ENCODE measurements at regions not wholly inside any gene's neighbourhood (a gene's known extent, or its start where the extent isn't known, plus 50 kb on each side); places are given as distances from the start of the nearest gene placed in this dataset.

DNA sequence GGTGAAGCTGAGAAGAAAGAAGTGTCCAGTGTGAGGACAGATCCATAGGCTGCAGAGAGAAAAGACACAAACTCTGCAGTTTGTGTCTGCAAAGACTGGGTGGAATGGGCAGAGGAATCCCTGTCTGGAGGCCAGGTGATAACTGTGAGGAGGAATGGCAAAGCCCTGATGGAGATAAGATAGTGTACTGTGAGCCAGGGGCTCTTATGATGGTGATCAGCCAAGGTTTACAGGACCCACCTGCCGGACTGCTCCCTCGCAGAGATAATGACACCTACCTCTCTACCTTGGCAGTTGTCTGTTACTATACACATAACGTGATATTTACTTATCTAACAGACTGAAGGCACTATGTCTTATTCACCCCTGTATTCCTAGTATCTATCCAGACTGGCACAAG, 92.6 kb upstream of the ASIC2 start:
- Mint-ChIP-seq H3K27me3 (no peaks in the 10 kb centered on the region), H3K36me3 (no peaks in the 10 kb centered on the region), H3K27ac (no peak overlapping the region), H3K4me3 (no peak overlapping the region), H3K4me1 (no peaks in the 10 kb centered on the region), H3K9me3 (no peaks in the 10 kb centered on the region)
- no peak for DNase-seq
- POLR2A ChIA-PET: no interaction called here
- ATAC-seq (ENCODE audit: low read depth): no peak

DNA sequence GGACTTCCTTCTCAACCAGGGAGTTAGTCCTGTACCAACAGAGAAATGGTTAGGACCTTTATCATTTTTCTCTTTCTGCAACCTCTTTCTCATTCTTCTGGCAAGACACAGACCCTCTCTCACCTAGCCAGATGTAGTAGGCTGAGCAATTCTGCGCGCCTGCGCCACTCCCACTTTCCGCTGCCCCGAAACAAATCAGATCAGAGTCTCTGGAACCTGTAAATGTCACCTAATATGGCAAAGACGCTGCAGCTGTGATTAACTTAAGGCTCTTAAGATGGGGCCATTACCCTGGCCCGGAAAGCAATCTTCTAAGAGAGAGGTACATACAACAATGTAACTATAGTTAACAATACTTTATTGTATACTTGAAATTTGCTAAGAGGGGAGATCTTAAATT, 94.3 kb upstream of the ASIC2 start:
- H3K27ac Mint-ChIP-seq: no peak overlapping the region
- ATAC-seq (ENCODE audit: low read depth) (no peak), DNase-seq (no peak)
- peaks cover 2% of the 10 kb centered on the region for H3K27me3 Mint-ChIP-seq
- POLR2A ChIA-PET: no interaction called here
- H3K4me3 Mint-ChIP-seq: no peak overlapping the region
- no peaks in the 10 kb centered on the region for H3K36me3 Mint-ChIP-seq
- no peaks in the 10 kb centered on the region for H3K4me1 Mint-ChIP-seq
- no peaks in the 10 kb centered on the region for H3K9me3 Mint-ChIP-seq

DNA sequence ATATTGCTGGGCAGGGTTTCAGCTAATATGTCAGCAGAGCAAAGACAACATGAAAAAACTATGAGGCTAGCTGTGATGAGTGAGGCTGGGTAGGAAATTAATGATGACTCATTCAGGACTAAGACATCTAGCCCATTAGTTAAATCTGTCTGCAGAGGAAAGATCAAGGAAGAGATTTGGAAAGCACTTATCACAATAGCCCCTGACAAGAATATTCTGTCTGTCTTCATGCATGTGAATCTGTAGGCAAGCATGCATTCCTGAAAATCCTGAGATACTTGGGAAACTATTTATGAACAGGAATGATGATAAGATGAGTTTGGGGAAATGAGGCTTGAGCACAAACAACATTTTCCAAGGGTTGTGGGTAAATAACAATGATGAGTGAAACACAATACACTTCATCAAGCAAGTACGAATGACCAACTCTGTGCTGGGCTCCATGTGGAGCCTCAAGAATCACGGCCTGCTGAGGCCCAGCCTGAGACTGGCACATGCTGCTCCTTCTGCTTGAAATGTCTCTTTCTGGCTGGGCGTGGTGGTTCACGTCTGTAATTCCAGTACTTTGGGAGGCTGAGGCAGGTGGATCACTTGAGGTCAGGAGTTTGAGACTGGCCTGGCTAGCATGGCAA, 96.5 kb upstream of the ASIC2 start:
- no peaks in the 10 kb centered on the region for H3K4me1 Mint-ChIP-seq
- POLR2A ChIA-PET: no interaction called here

DNA sequence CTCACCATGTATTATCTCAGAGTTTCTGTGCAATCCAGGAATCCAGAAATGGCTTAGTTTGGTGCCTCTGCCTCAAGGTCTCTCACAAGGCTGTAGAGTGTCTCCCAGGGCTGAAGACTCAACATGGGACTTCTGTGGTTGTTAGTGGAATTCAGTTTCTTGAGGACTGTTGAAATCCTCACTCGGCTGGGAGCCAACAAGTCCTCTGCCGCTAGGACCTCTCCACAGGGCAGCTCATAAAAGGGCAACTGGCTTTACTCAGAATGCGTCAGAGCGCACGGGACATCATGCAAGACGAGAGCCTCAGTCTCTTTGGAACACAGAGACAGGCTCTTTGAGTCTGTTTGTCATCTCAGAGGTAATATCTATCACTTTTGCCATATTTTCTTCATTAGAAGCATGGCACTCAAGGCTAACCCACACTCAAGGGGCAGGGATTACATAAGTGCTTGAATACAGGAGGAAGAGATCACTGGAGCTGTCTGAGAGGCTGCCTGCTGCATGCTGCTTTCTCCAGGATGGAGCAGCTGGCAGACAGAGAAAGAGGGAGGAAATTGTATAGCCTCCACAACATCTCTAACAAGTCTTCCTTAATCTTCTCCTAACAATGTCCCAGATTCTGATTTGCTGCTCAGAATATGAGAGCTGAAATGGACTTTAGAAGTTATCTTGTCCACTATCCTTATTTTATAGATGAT, 97.5 kb upstream of the ASIC2 start:
- no peak overlapping the region for H3K27ac Mint-ChIP-seq
- H3K4me1 Mint-ChIP-seq: no peaks in the 10 kb centered on the region
- POLR2A ChIA-PET: no interaction called here
- H3K4me3 Mint-ChIP-seq: no peak overlapping the region
- peaks cover 2% of the 10 kb centered on the region for H3K27me3 Mint-ChIP-seq
- ATAC-seq (ENCODE audit: low read depth) (no peak), DNase-seq (no peak)
- no peaks in the 10 kb centered on the region for H3K9me3 Mint-ChIP-seq
- no peaks in the 10 kb centered on the region for H3K36me3 Mint-ChIP-seq

More for the DNA sequence above, 96.5 kb upstream of the ASIC2 start:
- ATAC-seq (ENCODE audit: low read depth) (no peak), DNase-seq (no peak)
- Mint-ChIP-seq H3K27me3 (peaks cover 2% of the 10 kb centered on the region), H3K36me3 (no peaks in the 10 kb centered on the region), H3K4me3 (no peak overlapping the region), H3K9me3 (no peaks in the 10 kb centered on the region), H3K27ac (no peak overlapping the region)

DNA sequence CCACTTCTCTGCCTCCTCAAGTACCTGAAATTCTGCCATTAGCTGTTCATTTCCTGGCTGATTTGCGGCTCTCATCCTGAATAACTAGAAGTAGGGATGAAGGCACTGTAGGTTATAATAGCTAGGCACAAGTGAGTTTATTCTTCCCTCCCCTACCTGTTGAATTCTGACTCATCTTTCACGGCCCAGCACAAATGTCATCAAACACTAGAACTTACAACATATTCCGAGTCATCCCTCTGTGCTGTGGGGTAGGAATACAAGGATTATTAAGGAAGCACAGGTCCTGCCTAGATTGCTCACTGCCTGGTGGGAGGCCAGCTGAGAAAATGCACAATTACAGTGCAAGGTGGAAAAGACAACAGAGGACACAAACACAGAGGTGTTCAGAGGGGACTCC, 103.7 kb upstream of the ASIC2 start:
- no peaks in the 10 kb centered on the region for H3K4me1 Mint-ChIP-seq
- peaks cover 1% of the 10 kb centered on the region for H3K27me3 Mint-ChIP-seq
- ATAC-seq (ENCODE audit: low read depth): no peak
- H3K36me3 Mint-ChIP-seq: no peaks in the 10 kb centered on the region
- no peak overlapping the region for H3K27ac Mint-ChIP-seq
- no peak overlapping the region for H3K4me3 Mint-ChIP-seq
- peaks cover 2% of the 10 kb centered on the region for H3K9me3 Mint-ChIP-seq
- DNase-seq: no peak
- POLR2A ChIA-PET: no interaction called here

DNA sequence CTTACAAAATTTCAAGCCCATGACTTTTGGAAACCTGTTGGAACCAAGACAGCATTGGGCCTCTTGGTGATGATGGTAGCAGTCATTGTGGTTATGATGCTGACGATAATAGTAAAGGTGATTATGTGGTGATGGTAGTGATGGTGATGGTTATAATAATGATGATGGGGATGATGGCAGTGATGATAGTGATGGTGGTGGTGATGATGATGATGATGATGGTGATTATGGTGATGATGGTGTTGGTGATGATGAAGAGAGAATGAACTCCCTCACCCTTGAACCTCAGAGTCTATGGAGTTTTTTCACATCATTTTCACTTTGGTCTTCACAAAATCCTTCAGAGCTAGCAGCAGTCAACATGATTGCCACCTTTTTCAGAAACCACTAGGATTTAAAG, 105.3 kb upstream of the ASIC2 start:
- Mint-ChIP-seq H3K9me3 (peaks cover 2% of the 10 kb centered on the region), H3K4me1 (no peaks in the 10 kb centered on the region), H3K4me3 (no peak overlapping the region), H3K36me3 (no peaks in the 10 kb centered on the region), H3K27ac (no peak overlapping the region), H3K27me3 (peaks cover 2% of the 10 kb centered on the region)
- DNase-seq: no peak
- POLR2A ChIA-PET: no interaction called here
- no peak for ATAC-seq (ENCODE audit: low read depth)

DNA sequence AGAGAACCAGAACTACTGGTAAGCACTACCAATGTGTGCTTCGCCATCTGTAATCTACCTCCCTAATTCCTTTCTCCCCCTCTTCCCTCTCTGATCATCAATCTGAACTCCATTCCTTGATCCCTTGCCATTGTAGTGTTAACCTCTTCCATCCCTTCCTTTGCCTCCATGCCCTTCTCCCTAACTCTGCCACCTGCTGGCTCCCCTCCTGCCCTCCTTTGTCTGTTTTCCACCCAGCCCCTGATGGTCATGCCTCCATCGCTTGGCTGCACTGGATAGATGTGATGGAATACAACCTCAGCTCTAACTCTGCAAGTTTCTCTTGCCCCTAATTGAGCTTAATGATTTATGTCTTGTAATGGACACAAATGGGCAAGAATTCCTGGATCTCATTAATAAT, 108.2 kb upstream of the ASIC2 start:
- Mint-ChIP-seq H3K9me3 (peaks cover 2% of the 10 kb centered on the region), H3K27me3 (peaks cover 2% of the 10 kb centered on the region), H3K4me1 (no peaks in the 10 kb centered on the region), H3K36me3 (no peaks in the 10 kb centered on the region), H3K4me3 (no peak overlapping the region), H3K27ac (no peak overlapping the region)
- POLR2A ChIA-PET: no interaction called here
- DNase-seq (no peak), ATAC-seq (ENCODE audit: low read depth) (no peak)

DNA sequence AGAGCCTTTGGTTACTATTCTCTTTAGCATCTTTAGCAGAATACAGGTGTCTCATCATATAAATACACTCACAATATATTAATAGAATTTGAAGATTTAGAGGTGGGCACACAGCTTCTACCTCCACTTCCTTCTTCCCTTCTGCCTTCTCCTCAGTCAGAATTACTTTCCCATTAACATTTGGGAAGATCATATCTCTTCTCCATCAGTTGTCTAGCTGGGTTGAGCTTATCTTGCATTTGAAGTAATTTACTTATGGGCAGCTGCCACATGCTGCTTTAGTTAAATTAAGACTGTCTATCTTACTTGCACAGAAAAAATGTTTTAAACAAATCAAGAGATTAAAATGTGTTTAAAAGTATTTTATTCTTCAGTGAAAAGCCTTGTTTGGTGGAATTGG, 110.1 kb upstream of the ASIC2 start:
- POLR2A ChIA-PET: no interaction called here
- Mint-ChIP-seq H3K27me3 (peaks cover 2% of the 10 kb centered on the region), H3K27ac (no peak overlapping the region), H3K4me1 (no peaks in the 10 kb centered on the region), H3K4me3 (no peak overlapping the region), H3K36me3 (no peaks in the 10 kb centered on the region), H3K9me3 (peaks cover 2% of the 10 kb centered on the region)
- ATAC-seq (ENCODE audit: low read depth) (no peak), DNase-seq (no peak)

DNA sequence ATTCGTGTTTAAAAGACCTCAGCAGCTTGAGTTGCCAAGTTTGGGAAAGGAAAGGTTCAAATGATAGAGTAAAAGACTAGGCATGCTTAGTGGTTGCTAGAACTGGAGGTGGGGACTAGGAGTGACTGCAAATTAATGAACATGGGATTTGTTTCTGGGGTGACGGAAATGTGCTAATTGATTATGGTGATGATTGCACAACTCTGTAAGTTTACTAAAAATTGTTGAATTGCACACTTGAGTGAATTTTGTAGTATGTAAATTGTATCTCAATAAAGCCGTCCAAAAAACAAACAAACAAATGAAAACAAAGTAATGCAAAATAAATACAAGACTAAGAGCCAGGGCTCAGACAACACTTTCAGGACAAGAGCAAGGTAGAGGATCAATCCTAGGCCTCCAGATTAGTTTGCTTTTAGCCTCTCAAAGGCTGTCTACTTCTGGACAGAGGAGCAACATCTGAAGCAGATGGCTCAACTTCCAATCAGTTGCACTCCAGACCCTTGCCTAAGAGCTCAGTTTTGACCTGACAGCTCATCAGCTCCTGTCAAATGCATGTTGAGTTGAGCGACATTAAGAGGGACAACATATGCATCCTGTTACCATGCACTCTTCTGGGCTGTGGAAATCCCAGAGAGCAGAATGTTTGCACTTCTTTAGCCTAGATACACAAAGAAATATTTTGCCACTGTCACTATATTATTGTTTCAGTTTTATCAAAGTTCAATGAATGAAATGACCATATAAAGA, 111.2 kb upstream of the ASIC2 start:
- POLR2A ChIA-PET: no interaction called here
- Mint-ChIP-seq H3K4me1 (no peaks in the 10 kb centered on the region), H3K9me3 (no peaks in the 10 kb centered on the region), H3K27ac (no peak overlapping the region), H3K36me3 (no peaks in the 10 kb centered on the region), H3K4me3 (no peak overlapping the region), H3K27me3 (peaks cover 2% of the 10 kb centered on the region)
- DNase-seq (no peak), ATAC-seq (ENCODE audit: low read depth) (no peak)

DNA sequence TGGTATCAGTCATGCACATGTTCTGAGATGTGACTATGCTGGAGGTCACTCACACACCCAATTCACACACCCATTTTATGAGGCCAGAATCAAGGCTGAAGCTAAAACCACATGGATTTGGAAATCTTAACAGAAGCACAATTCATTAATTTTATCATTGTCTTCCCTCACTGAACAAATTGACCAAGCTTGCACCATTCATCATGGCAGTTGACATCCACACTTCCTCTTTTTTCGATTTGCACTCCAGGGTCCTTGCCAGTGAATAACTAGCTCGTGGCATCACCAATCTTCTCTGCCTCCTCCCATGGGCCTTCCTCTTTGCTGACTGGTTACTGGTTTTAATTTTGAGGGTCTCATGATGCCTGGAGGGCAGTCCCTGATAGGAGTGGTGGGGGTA, 123.0 kb upstream of the ASIC2 start:
- ATAC-seq (ENCODE audit: low read depth): no peak
- no peak overlapping the region for H3K27ac Mint-ChIP-seq
- no peaks in the 10 kb centered on the region for H3K36me3 Mint-ChIP-seq
- POLR2A ChIA-PET: no interaction called here
- H3K9me3 Mint-ChIP-seq: no peaks in the 10 kb centered on the region
- H3K27me3 Mint-ChIP-seq: no peaks in the 10 kb centered on the region
- H3K4me1 Mint-ChIP-seq: no peaks in the 10 kb centered on the region
- DNase-seq: no peak
- no peak overlapping the region for H3K4me3 Mint-ChIP-seq

DNA sequence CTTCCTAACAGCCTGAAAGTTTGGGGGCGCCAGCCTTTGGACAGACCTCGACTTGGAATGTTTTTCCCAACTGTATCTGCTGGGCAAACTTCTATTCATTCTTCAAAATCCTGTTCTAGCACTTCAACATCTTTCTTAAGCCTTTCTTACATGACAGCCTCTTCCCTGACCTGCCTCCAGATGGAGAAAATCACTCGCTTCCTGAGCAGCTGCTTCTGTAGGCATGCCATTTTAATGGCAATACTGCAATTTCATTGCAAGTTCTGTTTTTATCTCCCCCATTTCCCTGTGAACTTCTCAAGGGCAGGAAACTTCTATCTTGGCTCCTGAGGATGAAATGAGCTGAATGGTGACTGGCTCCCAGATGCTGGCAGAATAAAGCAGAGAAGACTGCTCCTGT, 128.8 kb upstream of the ASIC2 start:
- Mint-ChIP-seq H3K4me3 (no peak overlapping the region), H3K4me1 (no peaks in the 10 kb centered on the region), H3K27me3 (peaks cover 3% of the 10 kb centered on the region), H3K27ac (no peak overlapping the region), H3K9me3 (no peaks in the 10 kb centered on the region), H3K36me3 (no peaks in the 10 kb centered on the region)
- no peak for ATAC-seq (ENCODE audit: low read depth)
- no peak for DNase-seq
- POLR2A ChIA-PET: no interaction called here

DNA sequence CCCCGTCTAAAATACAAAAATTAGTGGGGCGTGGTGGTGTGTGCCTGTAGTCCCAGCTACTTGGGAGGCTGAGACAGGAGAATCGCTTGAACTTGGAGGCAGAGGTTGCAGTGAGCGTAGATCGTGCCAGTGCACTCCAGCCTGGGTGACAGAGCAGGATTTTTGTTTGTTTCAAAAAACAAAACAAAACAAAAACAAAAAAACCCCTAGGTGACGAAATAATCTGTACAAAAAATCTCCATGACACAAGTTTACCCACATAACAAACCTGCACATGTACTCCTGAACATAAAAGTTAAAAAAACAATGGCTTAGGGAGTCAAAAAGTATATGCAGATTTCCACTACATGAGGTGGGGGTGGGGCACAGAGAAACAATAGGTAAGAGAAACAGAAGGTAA, 140.5 kb upstream of the ASIC2 start:
- no peak for DNase-seq
- Mint-ChIP-seq H3K4me3 (no peak overlapping the region), H3K36me3 (no peaks in the 10 kb centered on the region), H3K4me1 (no peaks in the 10 kb centered on the region), H3K27ac (no peak overlapping the region), H3K27me3 (peaks cover 4% of the 10 kb centered on the region), H3K9me3 (no peaks in the 10 kb centered on the region)
- ATAC-seq (ENCODE audit: low read depth): no peak
- POLR2A ChIA-PET: no interaction called here

DNA sequence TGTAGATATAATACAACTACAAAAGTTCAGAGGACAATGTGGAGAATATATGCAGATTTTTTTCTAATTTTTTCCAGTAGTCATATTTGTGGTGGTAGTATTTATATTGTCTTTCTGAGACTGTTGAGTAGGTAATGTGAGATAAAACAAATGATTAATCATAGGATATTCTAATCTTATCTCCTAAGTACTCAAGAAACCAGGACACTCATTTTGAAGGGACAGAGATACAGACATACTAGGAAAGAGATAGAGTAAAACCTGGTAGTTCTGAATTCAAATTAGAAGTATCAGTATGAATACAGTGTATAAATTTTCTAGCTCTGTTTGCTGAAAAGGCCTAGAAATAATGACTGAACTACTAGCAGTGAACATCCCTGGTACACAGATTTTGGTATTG, 141.7 kb upstream of the ASIC2 start:
- Mint-ChIP-seq H3K36me3 (no peaks in the 10 kb centered on the region), H3K4me1 (no peaks in the 10 kb centered on the region), H3K27ac (no peak overlapping the region), H3K27me3 (peaks cover 4% of the 10 kb centered on the region), H3K4me3 (no peak overlapping the region), H3K9me3 (no peaks in the 10 kb centered on the region)
- ATAC-seq (ENCODE audit: low read depth) (no peak), DNase-seq (no peak)
- POLR2A ChIA-PET: no interaction called here

DNA sequence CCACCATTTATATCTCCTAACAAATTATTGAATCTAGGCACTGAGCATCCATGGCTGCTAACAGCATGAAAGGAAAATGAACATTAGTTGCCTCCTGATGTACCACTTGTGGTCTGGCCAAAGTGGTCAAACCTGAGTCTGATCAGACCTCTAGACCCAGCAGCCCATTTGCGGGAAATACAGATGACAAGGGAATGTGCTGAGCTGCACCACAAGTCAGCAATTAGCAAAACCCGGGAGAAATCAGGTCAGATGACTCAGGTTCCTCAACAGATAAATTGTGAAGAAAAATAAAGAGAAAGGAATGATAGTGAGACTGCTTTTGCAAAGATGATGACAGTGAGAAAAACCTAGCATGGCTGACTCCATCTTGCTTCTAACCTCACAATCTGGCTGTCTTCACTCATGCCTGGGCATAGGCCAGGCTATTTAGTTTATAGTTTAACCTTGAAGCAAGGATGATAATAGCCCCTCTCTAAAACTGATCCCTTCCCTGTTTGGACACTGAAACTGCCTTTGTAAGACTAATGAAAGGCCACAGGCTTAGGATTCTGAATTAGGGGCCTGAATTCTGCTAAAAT, 142.7 kb upstream of the ASIC2 start:
- POLR2A ChIA-PET: no interaction called here
- no peaks in the 10 kb centered on the region for H3K4me1 Mint-ChIP-seq
- no peak overlapping the region for H3K27ac Mint-ChIP-seq
- no peak for DNase-seq
- no peaks in the 10 kb centered on the region for H3K9me3 Mint-ChIP-seq
- no peak for ATAC-seq (ENCODE audit: low read depth)
- H3K4me3 Mint-ChIP-seq: no peak overlapping the region
- H3K27me3 Mint-ChIP-seq: peaks cover 4% of the 10 kb centered on the region
- H3K36me3 Mint-ChIP-seq: no peaks in the 10 kb centered on the region
